GM19023 (cell line): ENCODE measurements at regions not wholly inside any gene's neighbourhood (a gene's known extent, or its start where the extent isn't known, plus 50 kb on each side); places are given as distances from the start of the nearest gene placed in this dataset.

Experiments
- ATAC-seq: cut with Tn5 transposase; IDR thresholded peaks from one replicate; pipeline ENCODE4 v1.9.1; 2021; ENCODE audit warnings: mild to moderate bottlenecking, moderate library complexity; ENCODE audit not compliant: unreplicated experiment

GRCh38 chr18:78601349-78601748, 378.3 kb upstream of the SALL3 start:
- no peak for ATAC-seq

GRCh38 chr18:78601923-78602322, 377.7 kb upstream of the SALL3 start:
- no peak for ATAC-seq

- no peak for ATAC-seq
Measured at GRCh38 chr18:78602430-78602829, 377.2 kb upstream of the SALL3 start.

GRCh38 chr18:78603102-78603983, 376.3 kb upstream of the SALL3 start:
- no peak for ATAC-seq

- ATAC-seq: no peak
Measured at GRCh38 chr18:78605255-78605654, 374.4 kb upstream of the SALL3 start.

- ATAC-seq: no peak
Measured at GRCh38 chr18:78607221-78607620, 372.4 kb upstream of the SALL3 start.

- no peak for ATAC-seq
Measured at GRCh38 chr18:78607784-78608183, 371.8 kb upstream of the SALL3 start.

- ATAC-seq: no peak
Measured at GRCh38 chr18:78610179-78610578, 369.4 kb upstream of the SALL3 start.

GRCh38 chr18:78611201-78611800, 368.3 kb upstream of the SALL3 start:
- no peak for ATAC-seq

- no peak for ATAC-seq
Measured at GRCh38 chr18:78611869-78612268, 367.7 kb upstream of the SALL3 start.

GRCh38 chr18:78612318-78612717, 367.3 kb upstream of the SALL3 start:
- no peak for ATAC-seq

- ATAC-seq: no peak
Measured at GRCh38 chr18:78612801-78613200, 366.8 kb upstream of the SALL3 start.

GRCh38 chr18:78618726-78619125, 360.9 kb upstream of the SALL3 start:
- no peak for ATAC-seq

GRCh38 chr18:78619854-78620253, 359.8 kb upstream of the SALL3 start:
- ATAC-seq: no peak

- no peak for ATAC-seq
Measured at GRCh38 chr18:78620326-78620725, 359.3 kb upstream of the SALL3 start.

GRCh38 chr18:78621141-78621755, 358.4 kb upstream of the SALL3 start:
- no peak for ATAC-seq

- no peak for ATAC-seq
Measured at GRCh38 chr18:78622251-78622906, 357.2 kb upstream of the SALL3 start.

- no peak for ATAC-seq
Measured at GRCh38 chr18:78622907-78623541, 356.6 kb upstream of the SALL3 start.

GRCh38 chr18:78624646-78625279, 354.9 kb upstream of the SALL3 start:
- ATAC-seq: no peak

- no peak for ATAC-seq
Measured at GRCh38 chr18:78625847-78626246, 353.8 kb upstream of the SALL3 start.
